Mesothelial cell of epicardium (in vitro differentiated cells): ENCODE measurements at regions not wholly inside any gene's neighbourhood (a gene's known extent, or its start where the extent isn't known, plus 50 kb on each side); places are given as distances from the start of the nearest gene placed in this dataset.

Experiments
- DNase-seq, 2 experiments: peaks; one replicate each; pipeline ENCODE4 v3.0.0; 2021; ENCODE audit warnings: low spot score in 2 of 2; ENCODE audit not compliant: unreplicated experiment in 2 of 2
- H3K27ac Mint-ChIP-seq: 2 replicates; pipeline ENCODE4 v1.8.0; 2021; ENCODE audit warnings: mixed read lengths
- H3K27me3 Mint-ChIP-seq: 2 replicates; pipeline ENCODE4 v1.8.0; 2021; ENCODE audit warnings: low read depth, mixed read lengths
- H3K36me3 Mint-ChIP-seq: 2 replicates; pipeline ENCODE4 v1.8.0; 2021; ENCODE audit warnings: mixed read lengths
- H3K4me1 Mint-ChIP-seq: 2 replicates; pipeline ENCODE4 v1.8.0; 2021; ENCODE audit warnings: mixed read lengths
- H3K4me3 Mint-ChIP-seq: 2 replicates; pipeline ENCODE4 v1.8.0; 2021; ENCODE audit warnings: mild to moderate bottlenecking, moderate library complexity, mixed read lengths
- H3K9me3 Mint-ChIP-seq: 2 replicates; pipeline ENCODE4 v1.8.0; 2021; ENCODE audit warnings: mixed read lengths
- TF ChIP-seq, protein P1 (sequence below): fragments of 200-600 bp; sonication (generic); IDR thresholded peaks from one replicate; pipeline ENCODE4 v1.5.0; 2021; ENCODE audit warnings: antibody characterized with exemption; ENCODE audit not compliant: unreplicated experiment

DNA sequence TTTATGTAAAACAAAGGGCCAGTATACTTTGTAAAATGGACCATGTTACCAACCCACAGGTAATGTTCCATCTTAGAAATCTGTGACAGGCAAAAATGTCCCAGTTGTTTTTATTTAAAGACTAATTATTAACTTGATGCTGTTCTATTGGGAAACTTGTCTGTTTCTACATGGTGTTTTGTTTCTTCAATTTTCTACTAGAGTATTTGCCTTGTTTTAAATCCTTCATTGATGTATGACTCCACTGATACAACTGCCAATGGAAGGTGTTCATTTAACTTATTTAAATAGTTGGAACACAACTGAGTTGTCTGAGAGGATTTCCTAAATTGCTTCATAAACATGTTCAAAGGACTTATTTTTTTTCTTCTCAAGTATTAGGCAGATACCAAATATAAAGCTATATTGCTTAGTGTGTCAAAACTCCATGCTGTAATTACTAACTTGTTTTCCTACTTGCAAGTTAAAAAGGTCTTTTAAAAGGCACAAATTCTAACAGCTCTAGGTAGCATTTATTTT, 152.0 kb upstream of the XPO1 start:
- DNase-seq, result no peak
- TF ChIP-seq, protein P1, sequence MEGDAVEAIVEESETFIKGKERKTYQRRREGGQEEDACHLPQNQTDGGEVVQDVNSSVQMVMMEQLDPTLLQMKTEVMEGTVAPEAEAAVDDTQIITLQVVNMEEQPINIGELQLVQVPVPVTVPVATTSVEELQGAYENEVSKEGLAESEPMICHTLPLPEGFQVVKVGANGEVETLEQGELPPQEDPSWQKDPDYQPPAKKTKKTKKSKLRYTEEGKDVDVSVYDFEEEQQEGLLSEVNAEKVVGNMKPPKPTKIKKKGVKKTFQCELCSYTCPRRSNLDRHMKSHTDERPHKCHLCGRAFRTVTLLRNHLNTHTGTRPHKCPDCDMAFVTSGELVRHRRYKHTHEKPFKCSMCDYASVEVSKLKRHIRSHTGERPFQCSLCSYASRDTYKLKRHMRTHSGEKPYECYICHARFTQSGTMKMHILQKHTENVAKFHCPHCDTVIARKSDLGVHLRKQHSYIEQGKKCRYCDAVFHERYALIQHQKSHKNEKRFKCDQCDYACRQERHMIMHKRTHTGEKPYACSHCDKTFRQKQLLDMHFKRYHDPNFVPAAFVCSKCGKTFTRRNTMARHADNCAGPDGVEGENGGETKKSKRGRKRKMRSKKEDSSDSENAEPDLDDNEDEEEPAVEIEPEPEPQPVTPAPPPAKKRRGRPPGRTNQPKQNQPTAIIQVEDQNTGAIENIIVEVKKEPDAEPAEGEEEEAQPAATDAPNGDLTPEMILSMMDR, result no peak
- Mint-ChIP-seq H3K4me1 (peaks cover 9% of the 10 kb centered on the region), H3K27ac (no peak overlapping the region), H3K9me3 (peaks cover 10% of the 10 kb centered on the region), H3K4me3 (no peak overlapping the region), H3K27me3 (no peaks in the 10 kb centered on the region), H3K36me3 (no peaks in the 10 kb centered on the region)

DNA sequence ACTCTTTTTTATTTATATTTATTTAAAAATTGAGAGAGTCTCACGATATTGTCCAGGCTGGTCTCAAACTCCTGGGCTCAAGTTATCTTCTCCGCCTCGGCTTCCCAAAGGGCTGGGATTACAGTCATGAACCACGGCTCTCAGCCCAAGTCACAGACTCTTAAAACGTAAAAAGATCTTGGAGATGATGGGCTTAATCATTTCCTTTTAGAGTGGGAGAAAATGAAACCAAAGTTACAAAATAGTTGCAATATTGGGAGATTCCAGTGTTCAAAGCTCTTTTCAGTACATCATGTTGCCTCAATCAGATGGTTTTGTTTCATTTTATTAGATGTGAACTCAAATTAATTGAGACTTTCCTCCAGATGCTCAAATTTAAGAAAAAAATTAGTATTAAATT, 151.4 kb upstream of the XPO1 start:
- H3K27ac Mint-ChIP-seq, result no peak overlapping the region
- H3K9me3 Mint-ChIP-seq, result peaks cover 10% of the 10 kb centered on the region
- no peak for DNase-seq
- H3K36me3 Mint-ChIP-seq, result no peaks in the 10 kb centered on the region
- peaks cover 7% of the 10 kb centered on the region for H3K4me1 Mint-ChIP-seq
- TF ChIP-seq, protein P1, result no peak
- H3K4me3 Mint-ChIP-seq, result no peak overlapping the region
- no peaks in the 10 kb centered on the region for H3K27me3 Mint-ChIP-seq

DNA sequence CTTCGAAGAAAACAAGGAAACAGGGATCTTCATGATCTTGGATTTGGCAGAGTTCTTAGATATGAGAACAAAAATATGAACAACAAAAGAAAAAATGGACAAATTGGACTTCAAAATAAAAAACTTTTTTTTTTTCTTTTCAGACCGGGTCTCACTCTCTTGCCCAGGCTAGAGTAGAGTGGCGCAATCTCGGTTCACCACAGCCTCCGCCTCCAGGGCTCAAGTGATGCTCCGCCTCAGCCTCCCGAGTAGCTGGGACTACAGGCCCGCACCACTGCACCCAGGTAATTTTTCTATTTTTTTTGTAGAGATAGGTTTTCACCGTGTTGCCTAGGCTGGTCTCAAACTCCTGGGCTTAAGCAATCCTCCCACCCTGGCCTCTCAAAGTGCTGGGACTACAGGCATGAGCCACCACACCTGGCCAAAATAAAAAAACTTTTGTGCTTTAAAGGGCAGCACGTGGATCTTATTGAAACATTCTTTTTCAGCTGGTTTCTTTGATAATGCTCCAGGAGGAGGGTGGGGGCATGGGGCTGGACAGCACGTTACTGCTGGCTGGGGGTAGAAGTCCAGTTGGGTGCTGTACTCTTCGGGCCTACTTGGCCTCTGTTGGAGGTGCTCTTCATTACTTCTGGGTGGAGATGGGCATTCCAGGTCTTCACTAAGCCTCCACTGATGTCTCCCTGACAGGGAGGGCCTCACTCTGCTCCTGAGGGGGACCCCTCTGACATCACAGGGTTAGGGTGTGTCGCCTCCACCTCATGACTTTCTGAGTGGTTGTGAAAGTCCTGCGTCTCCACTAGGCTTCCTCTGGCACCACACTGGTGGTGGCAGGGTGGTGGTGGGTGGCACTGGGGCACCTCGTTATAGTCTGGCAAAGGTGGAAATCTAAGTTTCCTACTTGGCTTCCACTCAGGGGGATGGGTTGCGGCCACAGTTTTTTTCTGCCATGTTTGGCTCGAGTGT, 150.5 kb upstream of the XPO1 start:
- Mint-ChIP-seq H3K36me3 (no peaks in the 10 kb centered on the region), H3K27ac (no peak overlapping the region), H3K4me3 (no peak overlapping the region), H3K27me3 (no peaks in the 10 kb centered on the region), H3K9me3 (peaks cover 10% of the 10 kb centered on the region), H3K4me1 (no peaks in the 10 kb centered on the region)
- TF ChIP-seq, protein P1, result no peak
- DNase-seq, result no peak

DNA sequence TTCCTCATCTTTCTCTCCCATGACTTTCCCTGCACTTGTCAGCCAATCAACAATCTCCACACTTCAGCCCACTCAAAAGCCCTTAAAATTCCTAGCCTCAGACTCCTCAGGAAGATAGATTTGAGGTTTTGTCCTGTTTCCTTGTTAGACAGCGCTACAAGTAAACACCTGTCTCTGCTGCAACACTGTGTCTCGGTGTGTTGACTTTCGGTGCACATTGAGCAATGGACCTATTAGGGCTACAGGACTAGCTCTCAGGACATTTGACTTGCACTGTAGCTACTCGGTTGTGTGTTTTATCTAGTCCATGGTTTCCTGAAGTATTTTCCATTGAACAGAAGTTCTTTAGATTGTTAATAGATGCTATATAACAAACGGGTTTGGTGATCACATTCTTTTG, 140.9 kb upstream of the XPO1 start:
- no peak overlapping the region for H3K27ac Mint-ChIP-seq
- H3K27me3 Mint-ChIP-seq, result no peaks in the 10 kb centered on the region

DNA sequence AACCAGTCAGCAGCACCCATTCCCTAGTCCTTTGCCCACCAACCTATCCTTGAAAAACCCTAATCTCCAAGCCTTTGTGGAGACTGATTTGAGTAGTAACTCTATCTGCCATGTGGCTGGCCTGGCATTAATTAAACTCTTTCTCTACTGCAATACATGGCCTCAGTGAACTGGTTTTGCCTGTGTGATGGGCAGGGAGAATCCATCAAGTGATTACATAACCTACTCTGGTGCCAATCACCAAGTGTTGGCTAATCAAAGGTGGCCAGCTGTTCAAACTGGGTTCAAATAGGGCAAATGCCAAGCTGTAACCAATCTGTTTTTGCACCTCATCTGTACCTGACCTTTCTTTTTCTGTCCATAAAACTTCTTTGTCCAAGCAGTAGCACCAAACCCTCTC, 139.8 kb upstream of the XPO1 start:
- H3K4me1 Mint-ChIP-seq, result no peaks in the 10 kb centered on the region
- no peaks in the 10 kb centered on the region for H3K27me3 Mint-ChIP-seq
- TF ChIP-seq, protein P1, result no peak
- H3K4me3 Mint-ChIP-seq, result no peak overlapping the region
- H3K36me3 Mint-ChIP-seq, result peaks cover 3% of the 10 kb centered on the region
- H3K9me3 Mint-ChIP-seq, result peaks cover 29% of the 10 kb centered on the region
- no peak for DNase-seq
- no peak overlapping the region for H3K27ac Mint-ChIP-seq

More for the DNA sequence above, 140.9 kb upstream of the XPO1 start:
- DNase-seq, result no peak
- H3K9me3 Mint-ChIP-seq, result peaks cover 28% of the 10 kb centered on the region
- no peaks in the 10 kb centered on the region for H3K4me1 Mint-ChIP-seq
- H3K36me3 Mint-ChIP-seq, result peaks cover 3% of the 10 kb centered on the region
- TF ChIP-seq, protein P1, result no peak
- H3K4me3 Mint-ChIP-seq, result no peak overlapping the region
